Right lobe of liver (tissue), 4 donors: ENCODE measurements at regions not wholly inside any gene's neighbourhood (a gene's known extent, or its start where the extent isn't known, plus 50 kb on each side); places are given as distances from the start of the nearest gene placed in this dataset.

Experiments used
- POLR2A ChIP-seq: fragments of 450-650 bp; IDR thresholded peaks from one replicate; pipeline ENCODE4 v1.6.1; 2017; ENCODE audit warnings: antibody characterized with exemption, mild to moderate bottlenecking
- TF ChIP-seq, protein P1 (sequence below), 4 donors: fragments of 200-600 bp in 3 of 4; fragments of 450-650 bp in 1 of 4; IDR thresholded peaks; one replicate each; pipeline versions ENCODE4 v1.5.1 to v1.8.0; 2016 to 2022; ENCODE audit warnings: antibody characterized with exemption in 4 of 4, mild to moderate bottlenecking in 2 of 4
- donor health status: DM: no; HTN: no; CAD: no.
- donor health status: DM: no; HTN: no; CAD: no.
- donor health status: DM: no; HTN: yes; CAD: no.

GRCh38 chr22:48858856-48859255 lies 968.8 kb downstream of the BRD1 start:
- TF ChIP-seq, protein P1, sequence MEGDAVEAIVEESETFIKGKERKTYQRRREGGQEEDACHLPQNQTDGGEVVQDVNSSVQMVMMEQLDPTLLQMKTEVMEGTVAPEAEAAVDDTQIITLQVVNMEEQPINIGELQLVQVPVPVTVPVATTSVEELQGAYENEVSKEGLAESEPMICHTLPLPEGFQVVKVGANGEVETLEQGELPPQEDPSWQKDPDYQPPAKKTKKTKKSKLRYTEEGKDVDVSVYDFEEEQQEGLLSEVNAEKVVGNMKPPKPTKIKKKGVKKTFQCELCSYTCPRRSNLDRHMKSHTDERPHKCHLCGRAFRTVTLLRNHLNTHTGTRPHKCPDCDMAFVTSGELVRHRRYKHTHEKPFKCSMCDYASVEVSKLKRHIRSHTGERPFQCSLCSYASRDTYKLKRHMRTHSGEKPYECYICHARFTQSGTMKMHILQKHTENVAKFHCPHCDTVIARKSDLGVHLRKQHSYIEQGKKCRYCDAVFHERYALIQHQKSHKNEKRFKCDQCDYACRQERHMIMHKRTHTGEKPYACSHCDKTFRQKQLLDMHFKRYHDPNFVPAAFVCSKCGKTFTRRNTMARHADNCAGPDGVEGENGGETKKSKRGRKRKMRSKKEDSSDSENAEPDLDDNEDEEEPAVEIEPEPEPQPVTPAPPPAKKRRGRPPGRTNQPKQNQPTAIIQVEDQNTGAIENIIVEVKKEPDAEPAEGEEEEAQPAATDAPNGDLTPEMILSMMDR (IDR thresholded peaks at IDR 0.05), result no peak
- no peak for TF ChIP-seq POLR2A
